ENCODE measurements at regions not wholly inside any gene's neighbourhood (a gene's known extent, or its start where the extent isn't known, plus 50 kb on each side); places are given as distances from the start of the nearest gene placed in this dataset.

- no peak for TF ChIP-seq CTCF (IDR thresholded peaks at IDR 0.05)
- TF ChIP-seq POLR2A (IDR thresholded peaks at IDR 0.05), result no peak
Observed at GRCh38 chr2:81235601-81236000, 931.0 kb upstream of the LRRTM1 start.

Measured in body of pancreas (tissue), 4 donors.